Testis (tissue), 2 donors: ENCODE measurements at regions not wholly inside any gene's neighbourhood (a gene's known extent, or its start where the extent isn't known, plus 50 kb on each side); places are given as distances from the start of the nearest gene placed in this dataset.

Experiments used
- CTCF ChIP-seq, 3 experiments: fragments of 450-650 bp in 2 of 3; fragments of 200-600 bp in 1 of 3; sonication (generic) in 1 of 3; IDR thresholded peaks; one replicate each; pipeline ENCODE4 v1.5.1; 2016 to 2019; ENCODE audit warnings: antibody characterized with exemption in 3 of 3, mild to moderate bottlenecking in 2 of 3, moderate library complexity in 1 of 3
- POLR2A ChIP-seq: fragments of 450-650 bp; IDR thresholded peaks from one replicate; pipeline ENCODE4 v1.6.1; 2017; ENCODE audit warnings: antibody characterized with exemption, mild to moderate bottlenecking, moderate library complexity

GRCh38 chr12:116430911-116431565 is 128.1 kb upstream of the MAP1LC3B2 start:
- TF ChIP-seq POLR2A (no peak), CTCF (IDR thresholded peaks at IDR 0.05) (no peak)
